Mucosa of descending colon (tissue), 3 donors: ENCODE measurements at regions not wholly inside any gene's neighbourhood (a gene's known extent, or its start where the extent isn't known, plus 50 kb on each side); places are given as distances from the start of the nearest gene placed in this dataset.

ENCODE experiments used
- ATAC-seq: fragments of 200-7000 bp; cut with Tn5 transposase; one replicate; pipeline ENCODE4 v1.9.1; 2020; ENCODE audit warnings: mild to moderate bottlenecking, moderate library complexity
- DNase-seq, 3 donors: peaks; one replicate each; pipeline ENCODE4 v3.0.0-alpha.2; 2020
- H3K36me3 ChIP-seq: fragments of 200-600 bp; one replicate; pipeline ENCODE4 v1.8.0; 2021; ENCODE audit warnings: low read depth, mild to moderate bottlenecking
- H3K4me1 ChIP-seq: fragments of 200-600 bp; one replicate; pipeline ENCODE4 v1.8.0; 2021; ENCODE audit warnings: low read depth, mild to moderate bottlenecking
- H3K4me3 ChIP-seq: fragments of 200-600 bp; one replicate; pipeline ENCODE4 v1.8.0; 2021; ENCODE audit warnings: mild to moderate bottlenecking
- H3K9me3 ChIP-seq: fragments of 200-600 bp; one replicate; pipeline ENCODE4 v1.8.0; 2021; ENCODE audit warnings: mild to moderate bottlenecking
- intact Hi-C, 2 donors: fragments of 100-400 bp; cut with DNase I in 1 of 2; cut with micrococcal nuclease in 1 of 2; formaldehyde crosslinking; loops; one replicate each; pipeline versions ENCODE4 v1.11.0 to v1.11.1; 2022; cut with DNase I, micrococcal nuclease
- TF ChIP-seq, protein P1 (sequence below): fragments of 200-600 bp; IDR thresholded peaks from one replicate; pipeline ENCODE4 v1.8.0; 2022; ENCODE audit warnings: antibody characterized with exemption, mild to moderate bottlenecking
- donor health status: DM: no; HTN: no; CAD: no; lungs with moderate emphysema.
- donor health status: DM: no; HTN: no; CAD: no.
- donor health status: DM: no; HTN: yes; CAD: no.

DNA sequence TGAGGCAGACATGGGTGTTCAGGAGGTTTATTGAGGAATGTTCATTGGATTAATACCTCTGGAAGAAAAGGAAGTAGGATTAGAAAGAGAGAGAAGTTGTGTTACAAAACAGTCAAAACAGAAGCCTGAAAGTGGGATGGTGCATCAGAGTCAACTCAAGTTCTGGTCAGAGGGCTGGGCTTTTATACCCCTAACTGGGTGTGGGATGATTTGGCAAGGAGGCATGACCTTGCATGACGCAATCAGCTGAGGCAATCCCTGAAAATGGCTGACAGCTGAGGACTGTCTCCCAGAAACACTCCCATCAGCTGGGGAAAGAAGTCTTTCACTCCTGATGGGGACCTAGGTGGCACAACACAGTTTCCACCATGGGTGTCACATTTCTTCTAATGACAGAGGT, 818.2 kb downstream of the SATB2 start:
- H3K4me3 ChIP-seq: no peak overlapping the region
- H3K9me3 ChIP-seq: no peaks in the 10 kb centered on the region
- TF ChIP-seq, protein P1, sequence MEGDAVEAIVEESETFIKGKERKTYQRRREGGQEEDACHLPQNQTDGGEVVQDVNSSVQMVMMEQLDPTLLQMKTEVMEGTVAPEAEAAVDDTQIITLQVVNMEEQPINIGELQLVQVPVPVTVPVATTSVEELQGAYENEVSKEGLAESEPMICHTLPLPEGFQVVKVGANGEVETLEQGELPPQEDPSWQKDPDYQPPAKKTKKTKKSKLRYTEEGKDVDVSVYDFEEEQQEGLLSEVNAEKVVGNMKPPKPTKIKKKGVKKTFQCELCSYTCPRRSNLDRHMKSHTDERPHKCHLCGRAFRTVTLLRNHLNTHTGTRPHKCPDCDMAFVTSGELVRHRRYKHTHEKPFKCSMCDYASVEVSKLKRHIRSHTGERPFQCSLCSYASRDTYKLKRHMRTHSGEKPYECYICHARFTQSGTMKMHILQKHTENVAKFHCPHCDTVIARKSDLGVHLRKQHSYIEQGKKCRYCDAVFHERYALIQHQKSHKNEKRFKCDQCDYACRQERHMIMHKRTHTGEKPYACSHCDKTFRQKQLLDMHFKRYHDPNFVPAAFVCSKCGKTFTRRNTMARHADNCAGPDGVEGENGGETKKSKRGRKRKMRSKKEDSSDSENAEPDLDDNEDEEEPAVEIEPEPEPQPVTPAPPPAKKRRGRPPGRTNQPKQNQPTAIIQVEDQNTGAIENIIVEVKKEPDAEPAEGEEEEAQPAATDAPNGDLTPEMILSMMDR: no peak
- ATAC-seq: peak; percentile 47
- no peak for DNase-seq
- intact Hi-C loops: no loop called here
- no peaks in the 10 kb centered on the region for H3K36me3 ChIP-seq
- no peaks in the 10 kb centered on the region for H3K4me1 ChIP-seq

DNA sequence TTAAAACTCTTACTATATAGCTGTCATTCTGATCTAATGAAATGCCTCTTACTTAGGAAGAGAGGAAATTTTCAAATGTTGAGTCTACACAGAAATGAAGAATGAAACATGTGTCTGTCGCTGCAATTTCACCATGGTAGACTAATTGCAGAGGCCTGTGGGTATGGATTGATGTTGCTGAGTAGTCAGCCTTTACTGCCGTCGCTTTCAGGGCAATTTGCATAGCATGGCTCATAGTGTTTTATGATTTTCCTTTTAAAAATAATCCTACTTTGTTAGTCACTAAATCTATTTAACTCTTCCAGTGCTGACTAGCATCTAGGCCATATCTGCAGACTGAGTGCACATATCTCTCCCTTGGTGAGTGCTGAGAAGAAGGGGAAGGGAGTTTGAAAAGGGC, 819.2 kb downstream of the SATB2 start:
- Histone ChIP-seq H3K4me1 (no peaks in the 10 kb centered on the region), H3K4me3 (no peak overlapping the region), H3K36me3 (no peaks in the 10 kb centered on the region), H3K9me3 (no peaks in the 10 kb centered on the region)
- ATAC-seq: peak; percentile 58
- DNase-seq: no peak
- TF ChIP-seq, protein P1: no peak
- intact Hi-C loops: no loop called here

DNA sequence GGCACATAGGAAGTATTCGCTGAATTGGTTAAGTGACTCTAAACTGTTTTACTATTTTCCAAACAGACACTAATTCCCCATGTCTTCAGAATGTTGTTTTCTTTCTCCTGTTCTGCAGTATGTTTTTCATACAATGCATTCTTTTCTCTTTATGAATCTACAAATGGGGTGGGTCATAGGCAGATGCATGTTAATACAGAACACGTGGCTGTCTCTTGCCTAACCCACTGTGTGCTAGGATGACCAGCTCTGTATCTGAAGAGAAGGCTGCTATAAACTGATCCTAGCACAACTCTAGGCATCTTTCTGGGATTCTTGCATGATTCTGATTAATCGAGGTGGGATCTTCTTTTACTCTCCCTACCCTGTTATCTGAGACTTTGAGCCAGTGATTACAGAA, 826.0 kb downstream of the PLCL1 start:
- Histone ChIP-seq H3K4me1 (no peaks in the 10 kb centered on the region), H3K4me3 (no peak overlapping the region), H3K36me3 (no peaks in the 10 kb centered on the region), H3K9me3 (no peaks in the 10 kb centered on the region)
- no peak for ATAC-seq
- DNase-seq: no peak
- intact Hi-C loops: no loop called here
- TF ChIP-seq, protein P1: no peak

DNA sequence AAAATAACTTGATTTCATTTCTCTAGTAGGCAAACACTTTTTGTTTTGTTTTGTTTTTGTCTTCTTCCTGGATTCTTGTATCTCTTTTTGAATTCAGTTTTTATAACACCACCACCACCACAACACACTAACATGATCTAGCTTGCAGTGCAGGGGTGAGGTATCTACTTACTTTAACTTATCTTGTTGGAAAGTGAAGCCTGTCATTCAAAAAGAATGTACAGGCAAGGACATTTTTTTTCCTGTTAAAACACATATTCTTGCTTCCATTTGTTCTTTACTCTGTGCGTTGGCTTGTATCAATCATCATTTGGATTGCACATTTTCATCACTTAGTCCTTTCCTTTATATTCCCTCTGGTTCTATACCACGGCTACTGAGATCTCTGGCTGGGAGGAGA, 824.2 kb downstream of the PLCL1 start:
- H3K4me1 ChIP-seq: no peaks in the 10 kb centered on the region
- TF ChIP-seq, protein P1: no peak
- ATAC-seq (no peak), DNase-seq (no peak)
- no peaks in the 10 kb centered on the region for H3K9me3 ChIP-seq
- H3K36me3 ChIP-seq: no peaks in the 10 kb centered on the region
- intact Hi-C loops: no loop called here
- no peak overlapping the region for H3K4me3 ChIP-seq

DNA sequence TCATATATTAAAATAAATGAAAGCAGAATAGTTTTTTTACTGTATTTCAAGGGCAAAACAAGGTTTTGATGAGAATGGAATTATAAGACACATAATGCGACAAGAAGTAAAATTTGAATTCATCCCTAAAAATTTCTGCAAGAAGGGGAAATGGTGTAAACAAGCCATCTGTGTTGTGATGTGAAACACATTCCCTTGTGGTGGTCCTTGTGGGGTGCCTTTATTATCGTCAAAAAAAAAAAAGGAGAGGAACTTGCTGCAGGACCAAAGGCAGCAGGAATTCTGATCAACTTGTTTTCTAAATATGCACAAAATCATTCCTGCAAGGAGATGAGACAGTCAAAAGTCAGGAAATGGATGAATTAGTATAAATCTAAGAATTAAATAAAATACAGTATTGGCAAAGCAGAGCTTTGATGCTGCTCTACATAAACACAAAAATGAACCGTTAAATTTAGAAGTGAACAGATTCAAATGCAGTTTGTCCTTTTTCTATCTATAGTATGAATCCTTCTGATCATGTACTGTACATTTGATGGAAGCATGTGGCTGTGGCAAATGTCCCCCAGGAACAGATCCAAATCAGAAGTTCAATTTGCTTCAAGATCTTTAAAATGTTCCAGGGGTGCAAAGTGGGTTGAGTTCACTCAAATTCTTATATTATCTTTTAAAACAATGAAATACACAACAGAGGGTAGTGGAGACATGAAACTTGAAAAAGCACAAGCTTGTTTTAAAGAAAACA, 818.8 kb downstream of the PLCL1 start:
- TF ChIP-seq, protein P1: no peak
- ATAC-seq (no peak), DNase-seq (no peak)
- H3K4me3 ChIP-seq: no peak overlapping the region
- H3K9me3 ChIP-seq: no peaks in the 10 kb centered on the region
- no peaks in the 10 kb centered on the region for H3K36me3 ChIP-seq
- intact Hi-C loops: no loop called here
- no peaks in the 10 kb centered on the region for H3K4me1 ChIP-seq

DNA sequence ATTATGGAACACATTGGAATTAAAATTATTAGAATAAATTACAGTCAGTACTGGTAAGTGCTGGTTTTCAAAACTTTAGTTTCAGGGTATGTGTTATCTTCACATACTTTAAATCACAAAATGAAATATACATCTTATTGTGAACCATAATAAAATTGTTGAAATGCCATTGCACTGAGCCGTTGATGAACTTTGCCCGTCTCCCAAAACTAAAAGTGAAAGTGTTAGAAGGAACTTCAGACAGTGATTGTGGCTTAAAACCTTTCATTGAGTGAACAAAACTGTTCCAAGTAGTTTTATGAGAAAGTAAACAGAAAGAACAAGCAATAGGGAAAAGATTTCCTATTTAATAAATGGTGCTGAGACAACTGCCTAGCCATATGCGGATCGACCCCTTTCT, 811.6 kb downstream of the PLCL1 start:
- Histone ChIP-seq H3K4me3 (no peak overlapping the region), H3K4me1 (no peaks in the 10 kb centered on the region), H3K9me3 (no peaks in the 10 kb centered on the region), H3K36me3 (no peaks in the 10 kb centered on the region)
- ATAC-seq: peak; percentile 92
- TF ChIP-seq, protein P1: no peak
- intact Hi-C loops: no loop called here
- peak in 1 of 3 donors; percentile 83 for DNase-seq
